ENCODE measurements at regions not wholly inside any gene's neighbourhood (a gene's known extent, or its start where the extent isn't known, plus 50 kb on each side); places are given as distances from the start of the nearest gene placed in this dataset.

- peaks cover 0 to 6% (median 0%) of the 10 kb centered on the region in 12 donors for H3K4me1 ChIP-seq
- no peak overlapping the region for H3K27ac ChIP-seq
- H3K36me3 ChIP-seq = no peaks in the 10 kb centered on the region
- H3K27me3 ChIP-seq = no peaks in the 10 kb centered on the region
- H3K9me3 ChIP-seq = no peaks in the 10 kb centered on the region
- TF ChIP-seq CTCF (IDR thresholded peaks at IDR 0.05) (no peak), POLR2A (IDR thresholded peaks at IDR 0.05) (no peak)
- no peak for DNase-seq
- WGBS, 4 donors = 73 to 79% (median 77%) methylated on average over 6 of the region's 6 CpGs
- ATAC-seq = peak in 1 of 4 donors; percentile 77
- H3K4me3 ChIP-seq = no peak overlapping the region
- intact Hi-C loops (cut with DNase I) = loop anchor here in 3 of 10 donors (10.0 kb wide), 3 partner anchors 185 to 625 kb away; no protein-coding TSS in a partner anchor
Measured at GRCh38 chr12:58529897-58530741, 390.2 kb downstream of the LRIG3 start.

- no peak overlapping the region for H3K4me3 ChIP-seq
- WGBS, 4 donors = 89 to 95% (median 93%) methylated on average over 2 of the region's 2 CpGs
- H3K27me3 ChIP-seq = no peaks in the 10 kb centered on the region
- ATAC-seq (no peak), DNase-seq (no peak)
- H3K36me3 ChIP-seq = no peaks in the 10 kb centered on the region
- intact Hi-C loops (cut with DNase I) = loop anchor here in 3 of 10 donors (10.0 kb wide), 3 partner anchors 186 to 624 kb away; no protein-coding TSS in a partner anchor
- H3K9me3 ChIP-seq = no peaks in the 10 kb centered on the region
- H3K4me1 ChIP-seq = peaks cover 0 to 6% (median 0%) of the 10 kb centered on the region in 12 donors
- no peak for TF ChIP-seq POLR2A (IDR thresholded peaks at IDR 0.05)
- TF ChIP-seq CTCF (IDR thresholded peaks at IDR 0.05) = no peak
- no peak overlapping the region for H3K27ac ChIP-seq
Measured at GRCh38 chr12:58530742-58531062, 389.6 kb downstream of the LRIG3 start.

GRCh38 chr12:58532855-58533608, 387.3 kb downstream of the LRIG3 start:
- H3K27ac ChIP-seq = no peak overlapping the region
- H3K4me1 ChIP-seq = peaks cover 0 to 6% (median 0%) of the 10 kb centered on the region in 12 donors
- no peak overlapping the region for H3K4me3 ChIP-seq
- 94% methylated on average over 4 of the region's 4 CpGs for WGBS, 4 donors
- TF ChIP-seq CTCF (IDR thresholded peaks at IDR 0.05) = no peak
- TF ChIP-seq POLR2A (IDR thresholded peaks at IDR 0.05) = no peak
- no peak for ATAC-seq
- H3K36me3 ChIP-seq = no peaks in the 10 kb centered on the region
- H3K27me3 ChIP-seq = no peaks in the 10 kb centered on the region
- no peak for DNase-seq
- no peaks in the 10 kb centered on the region for H3K9me3 ChIP-seq
- intact Hi-C loops (cut with DNase I) = loop anchor here in 3 of 10 donors (10.0 kb wide), 3 partner anchors 188 to 622 kb away; no protein-coding TSS in a partner anchor

- H3K9me3 ChIP-seq = no peaks in the 10 kb centered on the region
- no peaks in the 10 kb centered on the region for H3K36me3 ChIP-seq
- H3K4me1 ChIP-seq = peaks cover 0 to 6% (median 0%) of the 10 kb centered on the region in 12 donors
- no peak for ATAC-seq
- no peak for DNase-seq
- no peaks in the 10 kb centered on the region for H3K27me3 ChIP-seq
- no peak overlapping the region for H3K4me3 ChIP-seq
- intact Hi-C loops (cut with DNase I) = loop anchor here in 3 of 10 donors (10.0 kb wide), 3 partner anchors 189 to 621 kb away; no protein-coding TSS in a partner anchor
- WGBS, 4 donors = 61 to 73% (median 68%) methylated on average over 1 of the region's 1 CpG
- no peak overlapping the region for H3K27ac ChIP-seq
- no peak for TF ChIP-seq POLR2A (IDR thresholded peaks at IDR 0.05)
- TF ChIP-seq CTCF (IDR thresholded peaks at IDR 0.05) = no peak
Measured at GRCh38 chr12:58533652-58534051, 386.7 kb downstream of the LRIG3 start.
